ENCODE measurements at regions not wholly inside any gene's neighbourhood (a gene's known extent, or its start where the extent isn't known, plus 50 kb on each side); places are given as distances from the start of the nearest gene placed in this dataset.
A peak's percentile ranks its signal among the peaks of the same experiment; 100 is the strongest.

DNA sequence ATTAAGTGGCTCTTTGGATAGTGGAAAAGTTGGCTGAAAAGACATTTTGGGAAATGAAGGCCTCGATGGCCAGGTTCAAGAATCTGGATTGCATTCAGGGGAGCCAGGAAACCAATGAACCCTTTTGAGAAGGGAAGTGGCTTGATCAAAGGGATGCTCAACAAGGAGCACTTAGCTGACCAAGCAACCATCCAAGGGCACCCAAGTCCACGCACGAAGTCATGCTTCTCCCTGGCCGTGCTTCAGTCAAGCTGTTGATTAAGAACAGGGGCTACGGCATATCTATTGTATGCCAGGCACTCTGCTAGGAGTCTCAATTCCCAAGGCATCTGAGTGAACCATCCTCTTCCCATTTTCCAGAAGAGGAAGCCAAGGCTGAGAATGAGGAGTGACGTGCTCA, 185.8 kb upstream of the GLI2 start:
- TF ChIP-seq, protein P1, sequence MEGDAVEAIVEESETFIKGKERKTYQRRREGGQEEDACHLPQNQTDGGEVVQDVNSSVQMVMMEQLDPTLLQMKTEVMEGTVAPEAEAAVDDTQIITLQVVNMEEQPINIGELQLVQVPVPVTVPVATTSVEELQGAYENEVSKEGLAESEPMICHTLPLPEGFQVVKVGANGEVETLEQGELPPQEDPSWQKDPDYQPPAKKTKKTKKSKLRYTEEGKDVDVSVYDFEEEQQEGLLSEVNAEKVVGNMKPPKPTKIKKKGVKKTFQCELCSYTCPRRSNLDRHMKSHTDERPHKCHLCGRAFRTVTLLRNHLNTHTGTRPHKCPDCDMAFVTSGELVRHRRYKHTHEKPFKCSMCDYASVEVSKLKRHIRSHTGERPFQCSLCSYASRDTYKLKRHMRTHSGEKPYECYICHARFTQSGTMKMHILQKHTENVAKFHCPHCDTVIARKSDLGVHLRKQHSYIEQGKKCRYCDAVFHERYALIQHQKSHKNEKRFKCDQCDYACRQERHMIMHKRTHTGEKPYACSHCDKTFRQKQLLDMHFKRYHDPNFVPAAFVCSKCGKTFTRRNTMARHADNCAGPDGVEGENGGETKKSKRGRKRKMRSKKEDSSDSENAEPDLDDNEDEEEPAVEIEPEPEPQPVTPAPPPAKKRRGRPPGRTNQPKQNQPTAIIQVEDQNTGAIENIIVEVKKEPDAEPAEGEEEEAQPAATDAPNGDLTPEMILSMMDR (IDR thresholded peaks at IDR 0.05; ENCODE audit: low read depth, low read length) = no peak

DNA sequence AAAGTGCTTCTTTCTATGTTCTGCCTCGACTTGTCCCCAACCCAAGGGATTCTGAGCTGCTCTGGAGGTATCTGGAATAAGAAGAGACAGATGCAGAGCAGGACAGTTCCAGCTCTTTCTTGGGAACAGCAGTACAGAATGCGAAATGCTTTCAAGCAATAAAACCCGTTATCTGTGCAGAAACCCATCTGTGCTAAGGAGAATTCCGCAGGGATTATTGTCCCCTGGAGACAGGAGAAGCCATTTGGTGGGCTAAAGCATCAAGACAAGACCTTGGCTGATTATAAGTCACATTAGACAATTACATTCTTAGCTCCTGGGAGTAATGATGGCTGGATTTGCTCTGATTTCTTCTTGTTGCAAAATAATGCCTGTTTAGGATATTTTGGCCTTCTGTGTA, 185.4 kb upstream of the GLI2 start:
- TF ChIP-seq, protein P1 (IDR thresholded peaks at IDR 0.05; ENCODE audit: low read depth, low read length) = no peak
- DNase-seq (ENCODE audit: extremely low read depth, low read depth) = no peak

More for the DNA sequence above, 185.8 kb upstream of the GLI2 start:
- no peak for DNase-seq (ENCODE audit: extremely low read depth, low read depth)

DNA sequence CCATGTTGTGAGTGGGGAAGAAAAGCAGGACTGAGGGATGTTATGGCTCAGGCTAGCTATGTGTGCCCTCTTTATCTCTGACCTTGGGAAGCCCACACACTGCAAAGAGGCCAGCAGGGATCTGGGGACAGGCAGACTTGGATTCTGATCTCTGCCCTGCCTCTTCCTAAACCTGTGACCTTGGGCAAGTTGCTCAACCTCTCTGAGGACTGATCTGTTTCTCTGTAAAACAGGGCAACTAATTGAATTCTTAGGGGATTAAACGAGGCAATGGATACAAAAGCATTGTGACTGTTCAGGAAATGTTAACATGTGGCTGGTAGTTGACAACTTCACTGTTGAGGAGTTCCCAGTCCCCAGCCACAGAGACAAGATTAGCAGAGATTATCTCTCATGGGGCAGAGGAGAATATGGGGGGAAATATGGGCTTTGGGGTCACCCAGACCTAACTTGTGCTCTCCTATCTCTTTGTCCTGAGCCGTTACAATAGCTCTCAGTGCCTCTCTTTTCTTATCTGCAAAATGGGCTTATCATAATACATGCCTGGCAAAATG, 184.7 kb upstream of the GLI2 start:
- no peak for DNase-seq (ENCODE audit: extremely low read depth, low read depth)
- TF ChIP-seq, protein P1 (IDR thresholded peaks at IDR 0.05; ENCODE audit: low read depth, low read length) = no peak

DNA sequence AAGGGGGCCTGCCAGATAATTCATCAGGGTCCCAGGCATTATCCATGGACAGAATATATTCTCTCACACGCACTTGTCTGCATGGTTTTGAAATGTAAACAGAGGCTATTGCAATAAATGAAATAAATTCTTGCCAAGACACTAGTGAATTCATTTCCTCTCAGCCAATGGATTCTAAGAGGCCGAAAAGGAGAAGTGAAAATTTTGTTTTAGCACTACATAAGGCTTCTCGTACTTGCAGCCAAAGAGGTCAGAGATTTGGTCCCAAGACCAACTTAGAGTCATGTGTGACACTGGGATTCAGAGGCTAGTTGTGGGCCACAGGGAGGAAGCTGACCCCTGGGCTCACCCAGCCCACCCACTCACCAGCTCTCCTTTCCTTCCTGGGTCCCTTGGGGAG, 184.1 kb upstream of the GLI2 start:
- no peak for DNase-seq (ENCODE audit: extremely low read depth, low read depth)
- TF ChIP-seq, protein P1 (IDR thresholded peaks at IDR 0.05; ENCODE audit: low read depth, low read length) = no peak

DNA sequence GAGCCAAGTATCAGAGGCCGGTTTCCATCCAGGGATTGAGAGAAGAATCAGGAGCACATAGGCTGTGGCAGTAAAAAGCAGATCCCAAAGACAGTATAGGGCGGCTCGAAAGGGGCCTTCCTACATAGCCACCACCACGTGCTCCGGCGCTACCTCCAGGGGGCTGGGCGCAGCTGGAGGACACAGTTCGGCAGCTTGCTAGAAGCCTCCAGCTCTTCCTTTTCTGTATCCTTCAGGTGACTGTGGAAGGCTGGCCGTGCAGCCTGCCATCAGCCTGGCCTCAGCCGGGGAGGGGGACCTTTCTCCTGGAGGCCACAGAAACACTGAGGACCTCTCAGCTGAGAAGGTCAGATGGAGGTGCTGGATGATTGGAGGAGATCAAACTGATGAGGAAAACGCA, 183.6 kb upstream of the GLI2 start:
- DNase-seq (ENCODE audit: extremely low read depth, low read depth) = no peak
- TF ChIP-seq, protein P1 (IDR thresholded peaks at IDR 0.05; ENCODE audit: low read depth, low read length) = no peak

DNA sequence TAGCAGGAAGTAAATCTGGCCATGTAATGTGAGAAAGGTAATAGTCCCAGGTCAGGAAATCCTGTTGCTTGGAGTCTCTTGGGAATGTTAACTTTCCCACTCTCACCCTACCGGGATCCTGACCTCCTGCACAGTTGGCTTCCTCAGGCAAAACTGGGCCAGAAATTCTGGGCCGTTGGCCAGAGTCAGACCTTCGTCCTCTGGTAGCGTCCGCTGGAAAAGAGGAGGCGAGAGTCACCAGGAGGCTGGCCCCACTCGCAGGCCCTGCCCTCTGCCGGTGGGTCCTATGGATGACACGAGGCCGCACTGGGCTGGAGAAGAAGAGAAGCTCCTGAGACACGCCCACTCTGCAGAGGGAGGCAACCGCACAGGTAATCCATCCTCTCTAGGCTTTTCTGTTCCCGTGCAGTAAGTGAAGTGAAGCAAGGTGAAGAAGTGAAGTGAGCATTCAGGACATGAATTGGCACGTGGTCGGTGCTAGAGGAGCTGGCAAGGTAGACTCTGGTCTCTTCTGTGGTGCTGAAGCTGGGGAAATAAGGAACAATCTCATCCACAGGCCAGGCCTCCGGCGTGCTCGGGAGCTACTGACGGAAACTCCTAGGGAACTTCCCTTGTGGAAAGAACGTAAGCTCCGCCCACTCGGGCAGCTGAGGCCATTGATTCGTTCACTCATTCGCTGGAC, 182.7 kb upstream of the GLI2 start:
- no peak for DNase-seq (ENCODE audit: extremely low read depth, low read depth)
- TF ChIP-seq, protein P1 (IDR thresholded peaks at IDR 0.05; ENCODE audit: low read depth, low read length) = peak; percentile 43

DNA sequence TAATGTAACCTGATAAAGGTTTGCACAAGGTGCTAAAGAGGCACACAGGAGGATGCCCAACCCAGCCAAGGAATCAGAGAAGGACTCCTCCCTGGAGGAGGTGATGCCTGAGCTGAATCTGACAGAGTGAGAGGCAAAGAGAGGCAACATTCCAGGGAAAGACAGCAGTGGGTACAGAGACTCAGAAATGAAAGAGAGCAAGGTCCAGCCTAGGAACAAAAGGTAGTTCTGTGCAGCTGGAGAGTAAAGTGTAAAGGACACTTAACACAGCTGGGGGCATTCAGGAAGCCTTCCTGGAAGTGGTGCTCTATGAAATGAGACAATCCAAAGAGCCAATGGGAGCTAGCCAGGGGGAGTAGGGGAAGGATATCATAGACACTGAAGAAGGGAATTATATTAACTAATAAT, 181.0 kb upstream of the GLI2 start:
- TF ChIP-seq, protein P1 (IDR thresholded peaks at IDR 0.05; ENCODE audit: low read depth, low read length) = no peak
- no peak for DNase-seq (ENCODE audit: extremely low read depth, low read depth)

Measured in AG09319 (cell line).